Vagina (tissue), 2 donors: ENCODE measurements at regions not wholly inside any gene's neighbourhood (a gene's known extent, or its start where the extent isn't known, plus 50 kb on each side); places are given as distances from the start of the nearest gene placed in this dataset.

ENCODE experiments used
- POLR2A ChIP-seq, 2 donors: fragments of 450-650 bp; IDR thresholded peaks; one replicate each; pipeline ENCODE4 v1.6.1; 2017; ENCODE audit warnings: antibody characterized with exemption in 2 of 2, mild to moderate bottlenecking in 2 of 2, moderate library complexity in 2 of 2
- POLR2AphosphoS5 ChIP-seq, 2 donors: sonication (generic); formaldehyde crosslinking; IDR thresholded peaks; one replicate each; pipeline ENCODE4 v1.9.0; 2017; ENCODE audit warnings: antibody characterized with exemption in 2 of 2, mild to moderate bottlenecking in 2 of 2, low read depth in 1 of 2; ENCODE audit not compliant: insufficient read depth in 1 of 2
- TF ChIP-seq, protein P1 (sequence below), 3 experiments: fragments of 450-650 bp in 2 of 3; fragments of 200-600 bp in 1 of 3; sonication (generic) in 1 of 3; IDR thresholded peaks; one replicate each; pipeline ENCODE4 v1.5.1; 2017 to 2019; ENCODE audit warnings: antibody characterized with exemption in 3 of 3, mild to moderate bottlenecking in 2 of 3, moderate library complexity in 2 of 3

DNA sequence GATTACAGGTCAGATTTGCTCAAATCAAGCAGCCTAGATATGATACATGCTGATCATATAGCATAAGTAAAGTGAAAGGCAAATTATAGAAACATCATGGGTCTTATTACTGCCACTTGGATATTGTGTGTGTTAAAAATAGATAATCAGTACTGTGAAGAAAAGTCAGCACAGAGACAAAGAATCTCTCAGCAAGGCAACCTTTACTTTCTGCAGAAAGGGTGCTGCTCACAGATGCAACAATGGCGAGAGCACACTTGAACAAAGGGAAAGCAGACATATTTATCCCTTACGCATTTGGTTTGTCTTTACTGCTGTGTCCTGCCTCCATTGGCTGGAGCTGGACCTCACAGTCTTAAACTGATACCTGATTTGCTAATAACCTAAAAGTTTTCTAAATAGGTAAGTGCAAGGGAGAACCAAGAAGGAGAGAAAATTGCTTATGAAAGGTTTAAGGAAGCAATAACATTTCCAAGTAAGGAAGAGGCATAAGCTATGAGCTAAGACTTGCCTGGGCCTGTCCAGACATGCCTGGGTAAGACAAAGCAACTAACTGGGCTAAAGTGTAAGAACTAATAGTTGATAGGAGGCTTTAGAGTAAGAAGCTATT is 1310.8 kb upstream of the LRRTM3 start:
- TF ChIP-seq, protein P1, sequence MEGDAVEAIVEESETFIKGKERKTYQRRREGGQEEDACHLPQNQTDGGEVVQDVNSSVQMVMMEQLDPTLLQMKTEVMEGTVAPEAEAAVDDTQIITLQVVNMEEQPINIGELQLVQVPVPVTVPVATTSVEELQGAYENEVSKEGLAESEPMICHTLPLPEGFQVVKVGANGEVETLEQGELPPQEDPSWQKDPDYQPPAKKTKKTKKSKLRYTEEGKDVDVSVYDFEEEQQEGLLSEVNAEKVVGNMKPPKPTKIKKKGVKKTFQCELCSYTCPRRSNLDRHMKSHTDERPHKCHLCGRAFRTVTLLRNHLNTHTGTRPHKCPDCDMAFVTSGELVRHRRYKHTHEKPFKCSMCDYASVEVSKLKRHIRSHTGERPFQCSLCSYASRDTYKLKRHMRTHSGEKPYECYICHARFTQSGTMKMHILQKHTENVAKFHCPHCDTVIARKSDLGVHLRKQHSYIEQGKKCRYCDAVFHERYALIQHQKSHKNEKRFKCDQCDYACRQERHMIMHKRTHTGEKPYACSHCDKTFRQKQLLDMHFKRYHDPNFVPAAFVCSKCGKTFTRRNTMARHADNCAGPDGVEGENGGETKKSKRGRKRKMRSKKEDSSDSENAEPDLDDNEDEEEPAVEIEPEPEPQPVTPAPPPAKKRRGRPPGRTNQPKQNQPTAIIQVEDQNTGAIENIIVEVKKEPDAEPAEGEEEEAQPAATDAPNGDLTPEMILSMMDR (IDR thresholded peaks at IDR 0.05) = no peak
- no peak for TF ChIP-seq POLR2A (IDR thresholded peaks at IDR 0.05)
- TF ChIP-seq POLR2AphosphoS5 (IDR thresholded peaks at IDR 0.05; ENCODE audit: insufficient read depth in 1 of 2, low read depth in 1 of 2) = no peak
